Prostate gland (tissue), 2 donors: ENCODE measurements at regions not wholly inside any gene's neighbourhood (a gene's known extent, or its start where the extent isn't known, plus 50 kb on each side); places are given as distances from the start of the nearest gene placed in this dataset.

ENCODE experiments used
- CTCF ChIP-seq, 4 experiments: fragments of 200-600 bp in 2 of 4; fragments of 450-650 bp in 2 of 4; sonication (generic) in 2 of 4; IDR thresholded peaks; 1 replicate in 3 of 4; 2 replicates in 1 of 4; pipeline ENCODE4 v1.5.1; 2016 to 2019; ENCODE audit warnings: antibody characterized with exemption in 4 of 4, mild to moderate bottlenecking in 2 of 4, moderate library complexity in 2 of 4
- POLR2A ChIP-seq: fragments of 450-650 bp; IDR thresholded peaks from one replicate; pipeline ENCODE4 v1.6.1; 2016; ENCODE audit warnings: antibody characterized with exemption, mild to moderate bottlenecking
- POLR2AphosphoS5 ChIP-seq: sonication (generic); formaldehyde crosslinking; IDR thresholded peaks from one replicate; pipeline ENCODE4 v1.6.1; 2017; ENCODE audit warnings: antibody characterized with exemption

DNA sequence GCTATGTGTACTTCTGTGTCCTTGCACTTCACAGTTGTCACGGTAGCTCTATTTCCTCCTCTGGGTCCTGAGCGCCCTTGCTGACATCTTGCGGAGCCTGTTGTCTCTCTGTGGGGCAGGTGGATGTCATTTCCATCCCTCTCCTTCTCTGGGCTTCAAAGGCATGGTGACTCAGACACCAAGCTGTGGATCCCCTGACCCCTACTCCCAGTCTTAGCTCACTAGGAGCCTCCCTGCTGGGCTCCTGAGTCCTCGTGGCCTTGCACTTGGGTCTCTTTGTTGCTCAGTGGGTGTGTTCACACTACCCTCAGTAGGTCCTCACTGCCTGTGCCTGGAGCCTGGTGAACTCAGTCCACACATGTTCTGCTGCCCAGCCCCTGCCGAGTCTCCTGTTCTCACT lies 100.3 kb upstream of the PAX2 start:
- TF ChIP-seq POLR2A (no peak), POLR2AphosphoS5 (no peak), CTCF (IDR thresholded peaks at IDR 0.05) (no peak)
